ENCODE measurements at regions not wholly inside any gene's neighbourhood (a gene's known extent, or its start where the extent isn't known, plus 50 kb on each side); places are given as distances from the start of the nearest gene placed in this dataset.

GRCh38 chr10:52479567-52479966, 165.5 kb downstream of the DKK1 start:
- TF ChIP-seq CTCF (IDR thresholded peaks at IDR 0.05) (no peak), POLR2A (IDR thresholded peaks at IDR 0.05) (no peak)

Data from upper lobe of left lung (tissue), 4 donors.